ENCODE measurements at regions not wholly inside any gene's neighbourhood (a gene's known extent, or its start where the extent isn't known, plus 50 kb on each side); places are given as distances from the start of the nearest gene placed in this dataset.
"Not testable (repeated sequence)": the region's sequence is repeated elsewhere in the genome, so short reads cannot be mapped to it uniquely, and the experiment has no call there.

GRCh38 chr2:89129440-89129839, 438.0 kb downstream of the RPIA start:
- DNase-seq (ENCODE audit: extremely low read depth, low read depth, low spot score) = not testable (repeated sequence)

- not testable (repeated sequence) for DNase-seq (ENCODE audit: extremely low read depth, low read depth, low spot score)
Measured at GRCh38 chr2:89130665-89131308, 439.3 kb downstream of the RPIA start.

DNA sequence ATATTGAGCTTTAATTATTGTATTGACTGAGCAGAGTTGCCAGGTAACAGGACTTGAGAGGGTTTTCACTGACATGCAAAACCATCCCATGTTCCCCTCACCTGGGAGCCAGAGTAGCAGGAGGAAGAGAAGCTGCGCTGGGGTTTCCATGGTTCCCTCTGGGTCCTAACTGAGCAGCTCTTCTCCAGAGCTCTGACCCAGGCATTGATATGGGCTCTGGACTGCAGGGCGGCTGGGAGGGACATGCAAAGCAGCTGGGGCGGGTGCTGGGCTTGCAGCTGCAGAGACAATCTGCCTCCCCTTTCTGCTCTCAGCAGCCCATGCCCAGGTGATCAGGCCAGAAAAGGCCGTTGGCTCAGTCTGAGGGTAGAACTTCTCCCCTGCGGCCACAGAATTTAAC, 451.5 kb downstream of the RPIA start:
- DNase-seq (ENCODE audit: extremely low read depth, low read depth, low spot score) = not testable (repeated sequence)

- not testable (repeated sequence) for DNase-seq (ENCODE audit: extremely low read depth, low read depth, low spot score)
Measured at GRCh38 chr2:89145342-89145741, 453.9 kb downstream of the RPIA start.

GRCh38 chr2:89148256-89148655, 456.8 kb downstream of the RPIA start:
- DNase-seq (ENCODE audit: extremely low read depth, low read depth, low spot score) = not testable (repeated sequence)

DNA sequence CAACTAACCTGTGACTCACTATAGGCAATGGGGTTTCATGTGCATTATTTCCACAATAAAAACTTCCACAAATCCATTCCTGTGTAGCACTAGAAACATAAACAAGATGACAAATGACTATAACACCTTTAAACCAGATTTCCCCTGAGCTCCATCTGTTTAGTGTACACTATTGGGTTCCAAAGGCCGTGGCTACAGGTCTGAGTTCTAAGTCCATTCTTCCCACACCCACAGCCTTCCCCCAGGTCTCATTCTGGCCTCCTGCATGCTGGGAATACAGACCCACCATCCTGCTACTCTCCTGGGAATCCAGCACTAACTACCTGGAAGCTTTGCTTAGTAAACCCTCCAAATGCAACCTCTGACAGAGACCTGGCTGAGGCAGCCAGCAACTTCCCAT, 460.2 kb downstream of the RPIA start:
- not testable (repeated sequence) for DNase-seq (ENCODE audit: extremely low read depth, low read depth, low spot score)

DNA sequence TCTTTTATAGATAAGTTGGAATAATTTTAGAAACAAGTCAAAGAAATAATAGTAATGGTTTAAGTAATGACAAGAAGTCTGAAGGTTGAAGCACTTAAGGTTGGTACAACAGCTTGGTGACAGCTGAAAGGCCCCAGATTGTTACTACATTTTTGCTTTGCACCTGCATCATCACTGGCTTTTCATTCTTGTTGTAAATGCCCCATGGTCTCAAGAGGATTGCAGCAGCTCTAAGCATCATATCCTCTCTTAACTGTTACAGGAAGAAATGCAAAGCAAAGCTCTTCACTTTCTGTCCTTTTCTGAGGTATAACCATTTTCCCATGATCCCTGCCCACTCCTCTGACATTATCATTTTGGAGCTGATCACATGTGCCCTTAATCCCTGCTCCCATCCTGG, 461.0 kb downstream of the RPIA start:
- not testable (repeated sequence) for DNase-seq (ENCODE audit: extremely low read depth, low read depth, low spot score)

- DNase-seq (ENCODE audit: extremely low read depth, low read depth, low spot score) = not testable (repeated sequence)
Measured at GRCh38 chr2:89153210-89153609, 461.7 kb downstream of the RPIA start.

GRCh38 chr2:89154247-89154682, 462.8 kb downstream of the RPIA start:
- DNase-seq (ENCODE audit: extremely low read depth, low read depth, low spot score) = not testable (repeated sequence)

DNA sequence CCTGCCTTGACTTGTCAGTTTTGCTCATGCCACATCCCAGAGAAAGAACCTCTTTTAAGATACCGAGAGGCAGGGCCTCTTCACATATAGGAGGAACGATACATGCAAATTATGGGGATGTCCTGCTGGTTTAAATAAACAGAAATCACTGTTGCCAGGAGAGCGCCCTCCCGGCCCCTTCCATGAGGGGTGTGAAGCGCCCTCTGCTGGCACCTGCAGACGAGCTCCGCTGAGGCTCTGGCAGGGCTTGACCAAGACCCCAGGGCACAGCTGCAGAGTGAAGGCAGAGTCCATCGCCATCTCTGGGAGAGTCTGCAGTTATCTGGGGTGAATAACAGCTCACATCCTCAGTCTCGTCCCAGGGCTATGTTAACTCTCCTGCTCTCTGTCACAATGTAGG, 468.8 kb downstream of the RPIA start:
- not testable (repeated sequence) for DNase-seq (ENCODE audit: extremely low read depth, low read depth, low spot score)

DNA sequence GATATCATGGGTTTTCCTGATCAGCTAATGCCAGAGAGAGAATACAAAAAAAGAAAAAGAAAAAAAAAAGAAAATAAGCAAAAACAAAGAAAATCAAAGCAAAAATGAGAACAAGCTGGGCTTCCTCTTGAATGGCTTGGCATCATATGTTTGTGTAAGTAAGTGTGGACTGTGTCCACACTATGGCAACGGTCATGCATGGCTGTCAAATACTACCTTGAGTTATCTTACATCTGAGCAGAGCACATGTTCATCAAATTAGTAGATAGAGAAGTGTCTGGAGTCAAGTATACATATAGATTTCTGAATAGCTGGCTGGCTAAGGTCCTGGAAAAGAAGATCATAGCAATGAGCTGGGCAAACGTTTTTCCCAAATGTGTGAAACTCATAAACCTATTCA, 470.2 kb downstream of the RPIA start:
- not testable (repeated sequence) for DNase-seq (ENCODE audit: extremely low read depth, low read depth, low spot score)

DNA sequence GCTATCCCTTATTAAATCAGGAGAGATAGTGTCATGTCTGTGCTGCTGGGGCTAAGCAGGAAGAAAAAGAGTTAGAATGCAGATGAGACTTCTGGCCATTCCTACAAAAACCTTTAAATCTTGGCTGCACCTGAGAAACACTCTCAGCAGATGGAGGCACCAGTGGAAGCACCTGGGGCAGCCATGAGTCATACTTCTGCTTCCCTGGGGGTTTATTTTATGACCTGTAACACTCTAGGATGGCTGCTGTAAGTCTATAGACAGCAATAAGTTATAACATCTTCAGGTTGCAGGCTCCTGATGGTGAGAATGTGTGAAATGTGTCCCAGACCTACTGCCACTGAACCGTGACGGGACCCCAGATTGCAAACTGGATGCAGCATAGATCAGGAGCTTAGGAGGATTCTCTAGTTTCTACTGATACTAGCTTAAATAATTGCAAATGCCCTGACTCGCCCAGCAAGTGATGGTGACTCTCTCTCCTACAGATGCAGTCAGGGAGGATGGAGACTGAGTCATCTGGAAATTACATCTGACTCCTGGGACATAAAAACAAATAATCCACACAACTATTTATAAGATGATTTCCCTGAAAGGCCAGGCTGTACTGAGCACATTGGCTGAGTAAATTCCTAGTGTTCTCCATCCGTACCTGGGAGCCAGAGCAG, 479.2 kb downstream of the RPIA start:
- DNase-seq (ENCODE audit: extremely low read depth, low read depth, low spot score) = not testable (repeated sequence)

DNA sequence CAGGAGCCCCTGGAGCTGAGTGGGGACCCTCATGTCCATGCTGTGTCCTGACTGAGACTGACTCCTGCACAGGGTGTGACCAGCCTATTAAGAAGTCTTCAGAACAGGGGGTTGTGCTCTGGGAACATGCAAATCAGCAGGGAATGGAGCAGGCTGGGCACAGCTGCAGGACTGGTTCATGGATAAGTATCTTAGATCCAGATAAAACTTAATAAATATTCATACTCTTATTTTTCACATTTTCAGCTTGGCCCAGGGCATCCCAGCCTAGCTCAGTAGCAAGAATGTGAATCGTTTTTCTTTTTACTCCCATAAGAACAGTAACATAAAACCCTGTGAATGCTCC, 479.7 kb downstream of the RPIA start:
- not testable (repeated sequence) for DNase-seq (ENCODE audit: extremely low read depth, low read depth, low spot score)

GRCh38 chr2:89177004-89177403, 485.5 kb downstream of the RPIA start:
- DNase-seq (ENCODE audit: extremely low read depth, low read depth, low spot score) = not testable (repeated sequence)

- not testable (repeated sequence) for DNase-seq (ENCODE audit: extremely low read depth, low read depth, low spot score)
Measured at GRCh38 chr2:89182221-89182620, 490.7 kb downstream of the RPIA start.

DNA sequence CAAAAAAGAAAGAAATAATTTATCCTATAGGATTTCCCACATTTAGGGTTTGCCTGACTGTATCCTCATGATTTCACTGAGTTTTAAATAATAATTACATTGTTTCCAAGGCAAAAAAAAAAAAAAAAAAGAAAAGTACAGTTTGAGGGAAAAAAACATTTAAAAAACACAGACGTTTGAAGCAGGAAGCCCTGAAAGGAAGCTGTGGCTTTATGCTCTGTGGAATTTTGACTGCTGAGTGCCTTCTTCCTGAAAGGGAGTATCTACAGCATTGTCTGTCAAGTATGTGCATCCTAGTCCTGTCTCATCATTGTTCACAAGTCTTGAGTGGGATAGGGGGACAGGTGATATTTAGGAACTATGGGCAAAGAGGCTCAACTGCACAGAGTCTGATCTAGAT, 493.3 kb downstream of the RPIA start:
- DNase-seq (ENCODE audit: extremely low read depth, low read depth, low spot score) = not testable (repeated sequence)

GRCh38 chr2:89195636-89196251, 504.3 kb downstream of the RPIA start:
- not testable (repeated sequence) for DNase-seq (ENCODE audit: extremely low read depth, low read depth, low spot score)

DNA sequence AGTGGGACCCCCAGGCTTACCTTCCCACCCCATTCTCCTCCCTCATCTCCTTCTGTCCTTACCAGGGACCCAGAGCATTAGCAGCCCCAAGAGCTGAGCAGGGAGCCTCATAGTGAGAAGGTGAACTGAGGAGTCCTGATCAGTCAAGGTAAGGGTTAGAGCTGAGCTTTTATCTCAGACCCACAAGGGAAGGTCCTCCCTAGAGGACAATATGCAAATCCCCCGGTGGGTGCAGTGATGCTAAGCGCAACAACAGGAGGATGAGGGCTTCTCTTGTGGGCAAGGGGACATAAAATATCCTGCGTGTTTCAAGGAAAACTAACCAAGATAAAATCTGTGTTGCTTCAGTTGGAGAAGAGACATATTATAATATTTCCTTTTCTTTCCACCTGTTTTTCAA, 505.2 kb downstream of the RPIA start:
- not testable (repeated sequence) for DNase-seq (ENCODE audit: extremely low read depth, low read depth, low spot score)

- DNase-seq (ENCODE audit: extremely low read depth, low read depth, low spot score) = not testable (repeated sequence)
Measured at GRCh38 chr2:89198026-89198425, 506.6 kb downstream of the RPIA start.

DNA sequence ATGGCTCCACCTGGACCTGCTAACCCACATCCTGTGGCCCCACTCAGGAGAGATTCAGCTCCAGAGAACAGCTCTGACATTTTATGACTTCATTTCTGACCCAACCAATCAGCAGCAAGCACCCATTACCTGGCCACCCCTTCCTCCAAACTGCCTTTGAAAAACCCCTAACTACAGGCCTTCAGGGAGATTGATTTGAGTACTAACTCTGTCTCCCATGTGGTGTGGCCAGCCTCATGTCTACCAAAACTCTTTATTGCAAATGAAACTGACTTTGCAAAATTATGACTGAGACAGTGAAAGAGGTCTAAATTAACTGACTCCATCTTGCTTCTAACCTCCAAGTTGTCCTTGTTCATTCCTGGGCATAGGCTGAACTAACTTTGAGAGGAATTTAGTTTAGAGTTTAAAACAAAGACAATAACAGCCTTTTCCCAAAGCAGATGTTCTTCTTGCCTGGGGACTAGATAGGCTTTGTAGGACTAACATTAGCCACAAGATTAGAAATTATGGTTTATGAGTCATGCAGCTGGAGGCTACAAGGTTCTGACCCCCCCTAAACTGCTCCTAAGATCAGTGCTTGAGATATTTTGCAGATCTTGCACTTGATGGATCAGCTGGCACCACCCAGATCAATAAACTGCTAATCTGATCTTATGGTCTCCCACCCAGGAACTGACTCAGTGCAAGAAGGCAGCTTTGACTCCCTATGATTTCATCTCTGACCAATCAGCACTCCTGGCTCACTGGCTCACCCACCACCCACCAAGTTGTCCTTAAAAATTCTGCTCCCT, 508.2 kb downstream of the RPIA start:
- not testable (repeated sequence) for DNase-seq (ENCODE audit: extremely low read depth, low read depth, low spot score)

- not testable (repeated sequence) for DNase-seq (ENCODE audit: extremely low read depth, low read depth, low spot score)
Measured at GRCh38 chr2:89200247-89200527, 508.7 kb downstream of the RPIA start.

Measured in glomerular endothelial cell (primary cell).